HG03060 (cell line): ENCODE measurements at regions not wholly inside any gene's neighbourhood (a gene's known extent, or its start where the extent isn't known, plus 50 kb on each side); places are given as distances from the start of the nearest gene placed in this dataset.

ENCODE experiments used
- ATAC-seq: cut with Tn5 transposase; IDR thresholded peaks from one replicate; pipeline ENCODE4 v1.9.1; 2021; ENCODE audit warnings: low read depth, moderate number of reproducible peaks; ENCODE audit not compliant: unreplicated experiment

DNA sequence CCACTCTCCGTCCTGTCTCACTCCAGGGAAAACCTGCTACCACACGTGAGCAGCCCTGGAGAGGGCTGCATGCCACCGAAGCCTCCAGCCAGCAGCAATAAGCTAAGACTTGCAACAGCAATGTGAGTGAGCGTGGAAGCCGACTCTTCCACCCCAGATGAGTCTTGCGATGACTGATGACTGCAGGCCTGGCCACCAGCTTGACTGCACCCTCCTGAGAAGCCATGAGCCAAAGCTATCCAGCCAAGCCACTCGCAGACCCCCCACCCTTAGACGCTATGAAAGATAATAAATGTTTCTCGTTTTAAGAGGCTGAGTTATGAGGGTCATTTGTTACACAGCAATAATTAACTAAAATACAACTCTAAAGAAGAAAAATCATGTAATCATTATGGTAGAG lies 118.6 kb upstream of the GALNT2 start:
- no peak for ATAC-seq

DNA sequence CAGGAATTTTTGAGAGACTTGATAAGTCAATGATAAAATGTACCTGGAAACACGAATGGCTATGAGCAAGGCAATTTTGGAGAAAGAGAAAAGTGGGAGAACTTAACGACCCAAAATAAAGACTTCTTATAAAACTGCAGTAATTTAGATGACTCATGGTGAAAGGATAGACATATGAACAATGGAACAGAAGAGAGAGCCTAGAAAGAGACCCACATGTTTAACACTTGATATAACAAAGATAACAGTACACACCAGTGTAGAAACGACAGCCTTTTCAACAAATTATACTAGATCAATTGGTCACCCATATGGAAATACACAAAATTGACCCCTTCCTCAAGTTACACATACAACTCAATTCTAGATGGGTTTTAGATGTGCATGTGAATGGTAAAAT lies 117.5 kb upstream of the GALNT2 start:
- no peak for ATAC-seq

DNA sequence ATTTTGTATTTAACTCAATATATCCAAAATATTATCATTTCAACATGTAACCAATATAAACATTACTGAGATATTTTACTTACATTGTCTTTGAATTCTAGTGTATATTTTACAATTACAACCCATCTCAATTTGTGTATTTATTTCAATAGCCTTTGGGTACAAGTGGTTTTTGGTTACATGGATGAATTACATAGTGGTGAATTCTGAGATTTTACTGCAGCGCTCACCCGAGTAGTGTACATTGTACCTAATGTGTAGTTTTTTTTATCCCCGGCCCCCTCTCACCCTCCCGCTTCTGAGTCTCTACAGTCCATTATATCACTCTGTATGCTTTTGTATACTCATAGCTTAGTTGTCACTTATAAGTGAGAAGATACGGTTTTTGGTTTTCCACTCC lies 117.0 kb upstream of the GALNT2 start:
- no peak for ATAC-seq

DNA sequence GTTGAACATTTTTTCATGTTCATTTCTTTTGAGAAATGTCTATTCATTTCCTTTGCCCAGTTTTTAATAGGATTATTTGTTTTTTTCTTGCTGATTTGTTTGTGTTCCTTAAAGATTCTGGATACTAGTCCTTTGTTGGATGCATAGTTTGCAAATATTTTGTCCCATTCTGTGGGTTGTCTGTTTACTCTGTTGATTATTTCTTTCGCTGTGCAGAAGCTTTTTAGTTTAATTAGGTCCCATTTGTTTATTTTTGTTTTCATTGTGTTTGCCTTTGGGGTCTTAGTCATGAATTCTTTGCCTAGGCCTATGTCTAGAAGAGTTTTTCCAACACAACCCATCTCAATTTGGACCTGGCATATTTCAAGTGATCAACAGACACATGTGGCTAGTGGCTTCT lies 116.1 kb upstream of the GALNT2 start:
- no peak for ATAC-seq

DNA sequence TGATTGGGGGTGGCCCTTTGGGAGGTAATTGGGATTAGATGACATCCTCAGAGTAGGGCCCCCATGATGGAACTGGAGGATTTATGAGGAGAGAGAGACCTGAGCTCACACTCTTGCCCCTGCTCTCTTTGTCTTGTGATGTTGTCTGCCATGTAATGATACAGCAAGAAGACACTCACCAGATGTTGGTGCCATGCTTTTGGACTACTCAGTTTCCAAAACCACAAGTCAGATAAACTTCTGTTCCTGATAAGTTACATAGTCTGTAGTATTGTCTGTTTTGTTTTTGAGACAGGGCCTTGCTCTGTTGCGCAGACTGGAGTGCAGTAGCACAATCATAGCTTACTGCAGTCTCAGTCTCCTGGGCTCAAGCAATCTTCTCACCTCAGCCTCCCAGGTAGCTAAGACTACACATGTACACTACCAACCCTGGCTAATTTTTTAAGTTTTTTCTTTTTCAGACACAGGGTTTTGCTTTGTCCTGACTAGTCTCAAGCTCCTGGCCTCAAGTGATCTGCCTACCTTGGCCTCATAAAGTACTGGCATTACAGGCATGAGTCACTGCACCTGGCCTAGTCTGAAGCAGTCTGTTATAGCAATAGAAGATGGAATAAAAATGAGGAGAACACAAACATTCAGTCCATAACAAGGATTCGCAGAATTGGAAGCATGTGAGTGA lies 115.0 kb upstream of the GALNT2 start:
- no peak for ATAC-seq

DNA sequence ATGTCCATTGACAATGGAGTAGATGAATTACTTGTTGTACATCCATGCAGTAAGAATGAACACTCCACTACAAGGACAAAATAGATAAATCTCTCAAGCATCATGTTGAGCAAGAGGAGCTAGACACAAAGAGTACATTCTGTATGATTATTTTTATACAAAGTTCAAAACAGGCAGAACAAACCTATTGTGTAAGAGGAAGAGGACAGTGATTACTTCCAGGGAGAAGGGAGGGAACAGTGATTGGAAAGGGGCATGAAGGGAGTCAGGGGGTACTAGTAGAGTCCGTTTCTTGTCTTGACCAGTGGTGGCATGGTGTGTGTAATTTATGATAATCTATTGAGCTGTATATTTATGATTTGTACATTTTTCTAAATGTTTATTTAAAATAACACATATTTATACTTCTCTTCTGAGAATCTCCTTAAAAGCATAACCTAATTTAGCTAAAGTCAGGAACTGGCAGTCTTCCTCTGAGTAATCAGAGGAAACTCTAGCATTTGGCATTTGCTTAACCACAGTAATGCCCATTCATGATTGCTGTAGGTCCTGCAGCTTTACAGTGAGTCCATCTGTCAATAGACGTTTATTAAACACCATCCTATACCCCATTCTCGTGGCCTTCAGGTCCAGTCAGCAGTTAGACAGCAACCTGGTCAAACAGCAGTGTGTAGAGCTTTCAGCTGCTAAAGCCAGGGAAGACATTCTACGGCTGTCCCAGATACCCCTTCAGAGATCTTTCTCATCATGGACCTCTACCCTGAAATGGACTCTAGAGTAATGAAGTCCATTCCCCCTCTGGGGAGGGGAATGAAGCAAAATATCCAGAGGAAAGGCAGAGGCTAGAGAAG lies 114.1 kb upstream of the GALNT2 start:
- no peak for ATAC-seq

DNA sequence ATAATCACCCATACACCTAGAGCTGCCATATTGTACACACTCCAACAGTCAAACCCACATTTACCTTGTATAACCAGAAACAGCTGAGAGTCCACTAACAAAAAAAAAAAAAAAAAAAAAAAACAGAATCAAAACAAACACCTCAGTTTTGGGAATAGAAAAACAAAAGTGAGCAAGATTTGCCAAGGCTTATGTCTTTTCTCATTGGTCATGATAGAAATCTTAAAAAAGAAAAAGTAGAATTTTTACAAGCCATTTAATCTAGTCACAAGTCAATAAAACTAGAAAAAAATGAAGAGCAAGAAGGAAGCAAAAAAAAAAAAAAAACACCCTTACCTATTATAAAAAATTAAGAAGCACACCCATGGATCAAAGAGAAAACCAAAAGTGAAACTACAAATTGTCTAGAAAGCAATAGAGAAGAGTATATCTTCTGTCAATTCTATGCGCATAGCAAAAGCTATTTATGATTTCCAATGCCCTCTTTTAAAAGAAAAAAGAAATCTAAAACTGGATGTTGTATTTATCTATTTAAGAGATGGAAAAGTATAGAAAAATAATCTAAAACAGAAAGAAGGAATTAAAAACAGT lies 113.2 kb upstream of the GALNT2 start:
- ATAC-seq, result no peak

DNA sequence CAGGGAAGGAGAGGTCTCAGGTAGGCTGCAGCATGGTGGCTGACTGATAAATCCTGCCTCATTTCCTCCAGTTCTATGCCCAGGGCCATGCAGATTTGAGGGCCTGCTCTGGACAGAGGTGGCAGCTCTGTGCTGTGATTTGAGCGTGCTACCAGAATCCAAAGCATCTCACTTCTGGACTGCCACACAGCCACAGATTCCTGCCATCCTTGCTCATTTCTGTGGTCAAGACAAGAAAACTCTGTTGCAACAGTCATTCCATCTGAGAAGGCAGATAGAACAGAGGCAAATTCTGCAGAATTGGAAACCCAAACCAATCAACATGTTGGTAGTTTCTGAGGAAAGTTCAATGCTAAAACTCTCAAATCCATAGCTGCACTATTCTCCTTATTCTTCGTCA lies 102.8 kb upstream of the GALNT2 start:
- no peak for ATAC-seq

DNA sequence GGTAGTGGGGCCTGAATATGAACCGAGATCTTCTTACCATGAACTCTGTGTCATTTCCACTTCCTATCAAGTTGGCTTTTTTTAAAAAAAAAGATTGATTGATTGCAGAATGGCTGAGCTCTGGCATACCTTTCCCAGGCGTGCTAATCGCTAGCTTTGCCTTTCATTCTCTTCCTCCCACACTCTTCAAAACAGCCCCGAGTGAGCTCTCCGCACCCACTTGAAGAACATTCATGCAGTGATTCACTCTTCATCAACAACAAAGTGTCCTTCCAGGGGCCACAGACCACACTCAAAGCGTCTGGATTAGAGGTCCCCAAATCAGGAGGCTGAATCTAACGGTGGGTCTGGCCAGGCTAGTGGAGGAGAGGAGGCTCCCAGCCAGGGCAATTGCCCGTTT lies 96.3 kb upstream of the GALNT2 start:
- ATAC-seq, result no peak

DNA sequence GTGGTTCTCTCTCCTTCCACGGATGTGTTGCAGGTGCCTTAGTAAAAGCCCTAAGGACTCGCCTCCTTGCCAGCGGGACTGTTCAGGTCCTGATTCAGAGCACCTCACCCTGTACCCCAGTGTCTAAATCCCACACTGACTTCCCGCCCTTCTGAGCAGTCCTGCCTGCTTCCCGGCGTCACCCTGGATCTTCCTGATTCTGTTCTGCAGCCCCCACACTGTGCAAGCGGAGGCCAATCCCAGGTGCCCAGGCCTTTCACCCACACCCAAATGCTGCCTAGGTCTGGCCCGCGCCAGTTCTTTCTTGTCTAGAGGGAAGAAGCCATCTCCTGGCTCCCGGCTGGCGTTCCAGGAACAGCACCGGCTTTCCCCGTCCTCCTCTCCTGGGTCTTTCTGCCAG lies 95.9 kb upstream of the GALNT2 start:
- ATAC-seq, result no peak

DNA sequence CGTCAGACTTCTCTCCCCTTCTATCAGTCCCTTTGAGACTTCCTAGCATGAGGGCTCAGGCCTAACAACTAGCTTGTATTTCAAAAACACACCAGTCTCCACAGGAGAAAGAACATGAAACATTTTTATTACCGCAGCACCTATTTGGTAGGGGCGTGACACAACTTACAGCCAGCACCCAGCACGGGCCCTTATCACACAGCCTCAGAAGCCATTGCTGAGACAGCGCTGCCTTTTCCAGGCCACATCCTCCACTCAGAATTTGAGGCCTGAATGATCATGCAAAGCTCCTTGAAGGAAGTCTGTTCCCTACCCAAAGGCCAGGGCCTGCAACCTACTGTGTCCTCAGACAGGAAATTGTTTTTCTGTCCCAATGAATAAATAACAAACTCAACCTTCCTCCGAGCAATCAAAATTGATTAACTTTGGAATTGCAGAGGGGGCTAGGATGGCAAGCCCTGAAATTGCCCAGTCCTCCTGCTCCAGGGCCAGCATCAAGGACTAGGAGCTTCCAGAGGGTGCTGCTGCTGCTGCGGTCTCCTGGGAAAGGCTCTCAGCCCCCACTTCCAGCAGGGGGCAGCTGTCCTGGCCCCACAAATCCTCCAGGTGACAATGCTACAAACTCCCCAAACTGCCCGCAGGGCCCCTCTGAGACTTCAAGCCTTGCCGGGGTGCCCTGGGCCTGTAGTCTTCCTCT lies 94.3 kb upstream of the GALNT2 start:
- ATAC-seq, result no peak

DNA sequence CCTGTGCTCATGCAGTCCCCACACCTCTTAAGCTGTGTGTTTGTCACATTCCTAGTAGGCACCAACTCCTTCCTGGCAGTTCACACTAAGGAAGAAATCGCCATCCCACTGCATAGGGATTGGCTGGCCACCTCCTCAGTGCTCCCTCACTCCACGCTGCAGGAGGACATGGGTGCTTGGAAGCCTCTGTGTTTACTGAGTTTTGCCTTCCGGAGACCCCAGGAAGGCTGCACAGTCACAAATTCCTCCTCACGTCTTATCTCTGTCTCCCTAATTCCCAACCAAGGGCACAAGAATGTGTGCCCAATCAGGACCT lies 93.8 kb upstream of the GALNT2 start:
- ATAC-seq, result no peak

DNA sequence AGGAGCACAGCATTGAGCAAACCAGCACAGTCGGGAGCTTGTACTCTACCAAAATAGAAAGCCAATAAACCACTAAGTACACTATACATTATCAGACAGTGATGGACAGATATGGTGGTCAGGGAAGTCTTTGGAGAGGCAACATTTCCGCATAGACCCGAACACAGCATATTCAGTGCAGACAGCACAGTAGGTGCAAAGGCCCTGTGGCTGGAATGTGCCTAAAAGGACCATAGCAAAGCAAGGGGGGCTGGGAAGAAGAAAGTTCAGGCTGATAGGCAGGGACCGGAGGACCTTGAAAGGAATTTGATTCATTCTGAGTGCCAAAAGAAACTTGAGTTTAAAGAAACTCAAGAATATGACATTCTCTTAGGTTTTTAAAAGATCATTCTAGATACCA lies 92.0 kb upstream of the GALNT2 start:
- ATAC-seq, result no peak

DNA sequence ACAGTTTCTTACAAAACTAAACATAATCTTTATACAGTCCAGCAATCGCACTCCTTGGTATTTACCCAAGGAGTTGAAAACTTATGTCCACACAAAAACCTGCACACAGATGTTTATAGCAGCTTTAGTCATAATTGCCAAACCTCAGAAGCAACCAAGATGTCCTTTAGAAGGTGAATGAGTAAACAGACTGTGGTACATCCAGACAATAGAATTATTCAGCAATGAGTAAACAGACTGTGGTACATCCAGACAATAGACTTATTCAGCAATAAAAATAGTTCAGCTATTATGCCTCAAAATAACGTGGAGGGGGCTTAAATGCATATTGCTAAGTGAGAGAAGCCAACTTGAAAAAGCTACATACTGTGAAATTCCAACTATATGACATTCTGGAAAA lies 87.0 kb upstream of the GALNT2 start:
- ATAC-seq, result no peak

DNA sequence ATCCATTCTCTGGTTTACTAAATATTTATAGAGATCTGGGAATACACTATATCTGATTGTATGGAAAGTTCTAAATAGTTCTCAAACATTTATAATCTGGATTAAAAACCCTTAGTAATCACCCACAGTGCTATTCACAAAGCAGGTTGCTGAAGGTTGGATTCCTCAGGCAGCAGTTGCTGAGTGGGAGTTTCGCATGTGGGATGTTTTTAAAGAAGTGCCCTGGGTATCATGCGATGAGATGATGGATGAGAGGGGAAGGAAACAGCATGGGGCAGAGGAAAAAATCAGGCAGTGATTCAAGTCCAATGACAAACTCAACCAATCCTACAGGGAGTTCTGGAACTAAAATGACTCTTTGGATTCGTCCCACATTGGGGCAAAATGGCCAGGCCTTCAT lies 85.3 kb upstream of the GALNT2 start:
- no peak for ATAC-seq

DNA sequence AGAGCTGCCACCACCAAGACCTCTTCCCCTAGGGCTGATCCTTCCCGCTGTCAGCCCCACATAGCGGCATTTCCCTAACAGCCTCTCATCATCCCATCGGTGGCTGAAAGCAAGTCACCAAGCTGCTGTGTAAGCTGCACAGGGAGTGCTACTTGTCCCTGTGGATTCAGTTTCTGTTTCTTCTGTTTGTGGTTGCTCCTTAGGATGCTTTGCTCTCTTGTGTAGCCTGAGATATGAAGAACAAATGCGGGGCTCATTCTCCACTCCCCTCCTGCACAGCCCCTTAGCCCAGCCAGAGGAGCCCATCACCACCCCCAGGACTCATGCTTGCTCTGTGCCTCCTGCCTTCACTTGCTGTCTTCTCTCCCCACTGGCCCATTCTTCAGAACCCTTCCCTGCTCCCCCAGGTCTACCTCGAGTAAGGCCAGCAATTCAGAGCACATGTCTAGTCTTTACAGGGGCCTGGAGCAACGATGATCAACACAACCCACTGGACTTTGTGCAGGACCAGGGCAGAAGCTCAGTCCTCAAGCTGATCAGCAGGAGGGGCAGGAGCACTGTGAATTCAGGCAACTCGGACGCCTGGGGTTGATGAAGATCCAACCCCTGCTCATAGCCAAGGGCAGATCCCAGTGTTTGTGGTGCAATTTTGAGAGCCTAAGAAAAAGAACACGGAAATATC lies 82.6 kb upstream of the GALNT2 start:
- no peak for ATAC-seq

DNA sequence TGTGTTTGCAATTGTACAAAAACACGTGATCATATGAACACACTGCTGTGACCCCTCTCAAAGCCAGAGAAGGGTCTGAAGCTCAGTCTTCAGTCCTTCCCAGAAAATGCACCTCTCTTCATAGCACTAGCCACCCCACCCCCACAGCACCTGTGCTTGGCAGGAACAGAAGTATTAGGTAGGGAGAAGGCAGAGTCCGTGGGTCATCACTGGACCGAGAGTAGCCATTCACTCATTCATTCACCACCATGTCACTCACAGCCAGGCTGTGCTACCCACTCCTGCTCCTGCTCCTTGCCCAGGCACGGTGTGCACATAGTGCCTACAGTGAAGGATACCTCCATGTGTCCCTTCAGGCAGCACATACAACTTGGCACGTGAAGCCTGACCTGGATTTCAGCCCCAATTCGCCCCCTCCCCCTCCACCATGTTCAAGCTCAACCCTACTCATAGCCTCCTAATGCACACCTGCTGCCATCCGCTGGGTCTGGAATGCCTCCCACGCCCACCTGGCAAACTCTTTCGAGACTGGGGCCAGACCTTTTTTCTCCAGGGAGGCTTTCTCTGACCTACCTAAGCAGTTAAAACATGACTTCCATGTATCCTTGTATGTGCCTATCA lies 81.9 kb upstream of the GALNT2 start:
- ATAC-seq, result no peak

DNA sequence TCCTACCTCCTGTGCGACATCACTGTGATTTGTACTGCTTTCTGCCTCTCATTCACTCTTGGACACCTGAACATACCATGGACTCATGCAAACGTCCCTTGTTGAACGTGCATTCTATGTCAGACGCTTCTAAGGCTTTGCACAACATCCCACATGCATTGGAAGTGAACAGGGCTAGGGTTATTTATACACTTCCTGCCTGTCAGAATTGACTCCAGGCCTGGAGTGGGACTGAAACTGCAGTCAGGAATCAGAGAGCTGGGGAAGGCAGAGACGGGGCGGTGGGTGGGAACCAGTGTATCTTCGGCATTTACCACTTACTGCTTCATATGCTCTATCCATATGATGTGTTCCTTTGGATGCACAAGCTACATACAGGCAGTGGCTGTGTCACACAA lies 81.4 kb upstream of the GALNT2 start:
- ATAC-seq, result no peak

DNA sequence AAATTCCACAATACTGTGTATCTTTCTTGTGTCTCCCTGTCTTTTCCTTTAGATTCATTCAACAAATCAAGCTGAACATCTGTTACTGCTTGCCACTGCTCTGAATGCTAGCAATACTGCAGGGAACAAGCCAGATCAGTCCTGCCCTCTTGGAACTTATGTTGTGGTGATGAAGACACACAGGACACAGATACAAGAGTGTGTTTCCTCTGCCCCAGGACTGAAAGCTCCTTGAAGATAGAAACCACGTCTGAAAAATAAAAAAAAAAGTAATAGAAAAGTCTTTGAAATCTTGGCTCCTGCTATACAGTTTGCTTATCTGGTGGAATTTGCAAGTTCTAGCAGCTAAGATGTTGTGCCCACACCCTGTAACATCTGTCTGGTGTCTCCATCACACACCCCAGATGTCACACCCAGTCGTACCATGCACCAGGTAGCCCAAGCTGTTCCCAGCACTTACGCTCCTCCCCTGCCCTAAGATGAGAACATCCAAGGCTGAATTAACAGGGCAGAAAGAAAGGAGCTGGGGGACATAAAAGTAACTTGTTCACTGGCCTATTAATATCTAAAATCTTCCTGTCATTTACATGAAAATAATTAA lies 80.2 kb upstream of the GALNT2 start:
- ATAC-seq, result no peak

DNA sequence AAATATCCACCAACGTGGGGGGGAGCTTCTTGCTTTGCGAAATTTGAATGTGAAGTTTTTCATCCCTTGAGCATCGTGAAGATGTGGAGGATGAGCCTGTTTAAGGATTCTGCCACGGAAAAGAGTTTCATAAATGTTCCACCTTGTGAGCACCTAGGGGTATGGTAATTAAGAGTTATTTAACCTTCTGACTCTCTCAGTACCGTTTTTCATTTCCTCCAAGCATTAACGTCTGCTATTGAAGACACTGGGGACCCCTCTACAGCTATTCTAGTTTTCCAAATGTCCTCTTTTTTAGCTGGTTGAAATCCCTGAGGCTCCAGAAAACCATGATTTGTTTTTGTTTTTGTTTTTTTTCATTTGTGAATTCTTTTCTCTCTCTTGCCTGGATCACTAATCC lies 79.1 kb upstream of the GALNT2 start:
- no peak for ATAC-seq
